ENCODE measurements at regions not wholly inside any gene's neighbourhood (a gene's known extent, or its start where the extent isn't known, plus 50 kb on each side); places are given as distances from the start of the nearest gene placed in this dataset.

DNA sequence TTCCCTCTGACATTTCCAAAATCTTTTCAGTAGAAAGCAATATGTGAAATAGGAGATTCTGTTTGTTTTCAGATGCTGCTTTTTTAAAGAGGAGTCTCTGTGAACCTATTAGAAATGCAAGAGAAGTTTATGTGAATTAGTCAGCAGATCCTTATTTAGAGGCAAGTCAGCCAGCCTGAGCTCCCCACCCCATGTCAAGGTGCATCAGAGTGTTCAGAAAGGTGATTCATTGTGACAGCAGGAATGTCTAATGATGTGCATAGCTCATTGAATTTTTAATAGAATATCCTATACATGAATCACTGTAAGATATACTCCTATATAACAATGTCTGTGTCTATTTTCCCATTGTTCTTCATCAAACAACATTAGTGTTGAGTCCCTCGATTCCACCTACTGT, 1222.4 kb upstream of the USP15 start:
- TF ChIP-seq, protein P1, sequence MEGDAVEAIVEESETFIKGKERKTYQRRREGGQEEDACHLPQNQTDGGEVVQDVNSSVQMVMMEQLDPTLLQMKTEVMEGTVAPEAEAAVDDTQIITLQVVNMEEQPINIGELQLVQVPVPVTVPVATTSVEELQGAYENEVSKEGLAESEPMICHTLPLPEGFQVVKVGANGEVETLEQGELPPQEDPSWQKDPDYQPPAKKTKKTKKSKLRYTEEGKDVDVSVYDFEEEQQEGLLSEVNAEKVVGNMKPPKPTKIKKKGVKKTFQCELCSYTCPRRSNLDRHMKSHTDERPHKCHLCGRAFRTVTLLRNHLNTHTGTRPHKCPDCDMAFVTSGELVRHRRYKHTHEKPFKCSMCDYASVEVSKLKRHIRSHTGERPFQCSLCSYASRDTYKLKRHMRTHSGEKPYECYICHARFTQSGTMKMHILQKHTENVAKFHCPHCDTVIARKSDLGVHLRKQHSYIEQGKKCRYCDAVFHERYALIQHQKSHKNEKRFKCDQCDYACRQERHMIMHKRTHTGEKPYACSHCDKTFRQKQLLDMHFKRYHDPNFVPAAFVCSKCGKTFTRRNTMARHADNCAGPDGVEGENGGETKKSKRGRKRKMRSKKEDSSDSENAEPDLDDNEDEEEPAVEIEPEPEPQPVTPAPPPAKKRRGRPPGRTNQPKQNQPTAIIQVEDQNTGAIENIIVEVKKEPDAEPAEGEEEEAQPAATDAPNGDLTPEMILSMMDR (IDR thresholded peaks at IDR 0.05; ENCODE audit: insufficient read depth, low read length, poor library complexity, severe bottlenecking) = no peak
- TF ChIP-seq EZH2phosphoT487 (conservative IDR thresholded peaks at IDR 0.05; ENCODE audit: low read length) = no peak
